Glutamatergic neuron (in vitro differentiated cells): ENCODE measurements at regions not wholly inside any gene's neighbourhood (a gene's known extent, or its start where the extent isn't known, plus 50 kb on each side); places are given as distances from the start of the nearest gene placed in this dataset.

Source experiments
- DNase-seq: peaks from one replicate; pipeline ENCODE4 v3.0.0; 2022
- H3K27ac Mint-ChIP-seq: one replicate; pipeline ENCODE4 v1.8.0; 2020; ENCODE audit warnings: mild to moderate bottlenecking, mixed read lengths, inconsistent platforms; ENCODE audit not compliant: unreplicated experiment
- H3K27me3 Mint-ChIP-seq: one replicate; pipeline ENCODE4 v1.8.0; 2020; ENCODE audit warnings: mild to moderate bottlenecking, moderate library complexity, mixed read lengths, inconsistent platforms; ENCODE audit not compliant: unreplicated experiment
- H3K36me3 Mint-ChIP-seq: one replicate; pipeline ENCODE4 v1.8.0; 2020; ENCODE audit warnings: mild to moderate bottlenecking, mixed read lengths, inconsistent platforms; ENCODE audit not compliant: unreplicated experiment
- H3K4me1 Mint-ChIP-seq: one replicate; pipeline ENCODE4 v1.8.0; 2020; ENCODE audit warnings: mild to moderate bottlenecking, low read depth, mixed read lengths, inconsistent platforms; ENCODE audit not compliant: unreplicated experiment
- H3K4me3 Mint-ChIP-seq: one replicate; pipeline ENCODE4 v1.8.0; 2020; ENCODE audit warnings: mild to moderate bottlenecking, mixed read lengths, inconsistent platforms; ENCODE audit not compliant: unreplicated experiment
- H3K9me3 Mint-ChIP-seq: one replicate; pipeline ENCODE4 v1.8.0; 2020; ENCODE audit warnings: mild to moderate bottlenecking, moderate library complexity, mixed read lengths, inconsistent platforms; ENCODE audit not compliant: unreplicated experiment
- CTCF ChIP-seq: fragments of 200-600 bp; sonication (generic); IDR thresholded peaks from one replicate; pipeline ENCODE4 v1.5.0; 2021; ENCODE audit not compliant: partially characterized antibody, unreplicated experiment

- H3K9me3 Mint-ChIP-seq = no peaks in the 10 kb centered on the region
- H3K4me1 Mint-ChIP-seq = no peaks in the 10 kb centered on the region
- H3K36me3 Mint-ChIP-seq = no peaks in the 10 kb centered on the region
- no peak overlapping the region for H3K27ac Mint-ChIP-seq
- H3K4me3 Mint-ChIP-seq = no peak overlapping the region
- no peak for DNase-seq
- H3K27me3 Mint-ChIP-seq = no peaks in the 10 kb centered on the region
- TF ChIP-seq CTCF = no peak
Observed at GRCh38 chr6:81940451-81940985, 188.0 kb upstream of the TENT5A start.

GRCh38 chr6:81939766-81940165, 187.3 kb upstream of the TENT5A start:
- no peak for TF ChIP-seq CTCF
- H3K4me3 Mint-ChIP-seq = no peak overlapping the region
- no peaks in the 10 kb centered on the region for H3K4me1 Mint-ChIP-seq
- no peak overlapping the region for H3K27ac Mint-ChIP-seq
- H3K9me3 Mint-ChIP-seq = no peaks in the 10 kb centered on the region
- DNase-seq = no peak
- H3K27me3 Mint-ChIP-seq = no peaks in the 10 kb centered on the region
- no peaks in the 10 kb centered on the region for H3K36me3 Mint-ChIP-seq

DNA sequence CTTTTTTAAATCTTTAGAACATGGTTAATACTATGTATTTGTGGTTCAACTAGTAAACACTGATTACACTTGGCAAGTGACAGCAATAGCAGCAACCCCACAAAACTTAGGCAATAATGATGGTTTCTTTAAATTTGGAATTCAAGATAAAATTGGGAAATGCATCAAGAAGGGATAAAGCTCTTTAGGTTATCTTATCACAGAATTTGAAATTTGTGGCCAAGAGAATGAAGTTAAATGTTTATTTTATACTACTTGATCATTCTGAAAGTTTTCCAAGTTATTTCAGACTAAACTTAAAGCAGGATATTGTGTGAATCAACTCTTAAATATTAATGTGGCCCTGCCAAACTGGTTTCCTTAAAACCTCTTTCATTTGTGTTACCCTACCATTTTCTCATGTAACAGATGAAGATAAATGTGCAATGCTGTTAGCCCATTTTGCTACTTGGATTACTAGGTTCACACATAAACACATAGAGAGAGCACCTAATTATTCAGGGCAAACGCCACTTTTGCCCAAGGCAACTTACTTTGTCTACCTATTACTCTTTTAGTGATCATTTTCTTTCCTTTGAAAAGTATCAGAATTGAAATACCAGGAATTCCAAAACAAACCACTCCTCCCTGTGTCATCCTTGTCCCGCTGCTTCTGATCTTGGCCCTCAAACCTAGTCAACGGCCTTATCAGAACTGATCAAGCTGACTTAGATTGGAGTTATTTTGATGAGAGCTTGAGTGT, 186.7 kb upstream of the TENT5A start:
- no peak for DNase-seq
- Mint-ChIP-seq H3K27ac (no peak overlapping the region), H3K4me3 (no peak overlapping the region), H3K36me3 (no peaks in the 10 kb centered on the region), H3K9me3 (no peaks in the 10 kb centered on the region), H3K27me3 (no peaks in the 10 kb centered on the region), H3K4me1 (no peaks in the 10 kb centered on the region)
- no peak for TF ChIP-seq CTCF

DNA sequence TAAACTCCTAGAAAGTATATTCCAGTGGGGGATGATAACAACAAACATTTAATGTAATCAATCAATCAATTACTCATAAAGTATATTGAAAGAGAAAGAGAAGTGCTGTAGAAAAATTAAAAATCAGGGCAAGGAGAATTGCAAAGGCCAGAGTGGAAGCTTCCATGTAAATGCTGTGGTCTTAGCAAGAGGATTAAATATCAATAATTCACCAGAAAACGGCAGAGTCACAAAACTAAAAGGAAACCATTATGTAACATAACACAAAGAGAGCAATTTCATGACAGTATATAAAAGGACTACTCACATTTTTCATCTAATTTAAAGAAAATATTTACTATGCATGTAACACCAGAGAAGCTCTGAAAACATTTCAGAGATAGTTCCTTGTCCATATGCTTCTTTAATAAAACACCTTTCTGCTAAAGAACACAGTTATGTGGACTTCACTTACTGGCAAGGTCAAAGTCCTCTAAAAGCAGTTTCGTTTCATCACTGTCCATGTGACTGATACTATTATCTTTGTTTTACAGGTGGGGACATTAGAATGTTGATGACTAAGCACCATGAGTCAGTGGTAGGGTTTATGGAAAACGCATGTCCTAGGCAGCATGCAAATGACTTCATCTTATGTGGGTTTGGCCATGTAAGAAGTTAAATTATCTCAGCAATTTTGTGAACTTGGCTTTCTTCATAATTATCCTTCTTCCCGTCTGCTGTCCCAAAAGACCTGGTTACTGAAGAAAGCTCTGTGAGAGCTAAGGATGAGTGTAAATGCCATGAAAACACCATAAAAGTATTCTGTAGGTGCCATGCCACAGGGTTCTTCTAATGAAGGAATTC, 185.8 kb upstream of the TENT5A start:
- Mint-ChIP-seq H3K4me1 (no peaks in the 10 kb centered on the region), H3K27ac (no peak overlapping the region)
- no peak for TF ChIP-seq CTCF

More for the DNA sequence above, 185.8 kb upstream of the TENT5A start:
- Mint-ChIP-seq H3K4me3 (no peak overlapping the region), H3K9me3 (no peaks in the 10 kb centered on the region), H3K36me3 (no peaks in the 10 kb centered on the region), H3K27me3 (no peaks in the 10 kb centered on the region)
- DNase-seq = no peak
